A673 (cell line): ENCODE measurements at regions not wholly inside any gene's neighbourhood (a gene's known extent, or its start where the extent isn't known, plus 50 kb on each side); places are given as distances from the start of the nearest gene placed in this dataset.

Experiments used
- BruUV-seq: library from RNA; stranded (reverse); fragments of 400-500 nt; replicated peaks from 2 replicates; lab custom pipeline; 2021; lab: Mats Ljungman, UMichigan
- CTCF ChIA-PET: fragments of 300-600 bp; sonication (Branson Sonifier 250); formaldehyde crosslinking; loops from one replicate; lab custom pipeline; 2022; ENCODE audit warnings: antibody characterized with exemption; lab: Charles Lee
- POLR2A ChIA-PET: fragments of 300-600 bp; sonication (Branson Sonifier 250); formaldehyde crosslinking; loops from one replicate; lab custom pipeline; 2022; ENCODE audit warnings: antibody characterized with exemption; ENCODE audit not compliant: low non-redundant PET; lab: Charles Lee
- DNase-seq: peaks from one replicate; pipeline ENCODE4 v3.0.0-alpha.2; 2015; ENCODE audit warnings: low spot score
- H3K27ac ChIP-seq: fragments of 200-600 bp; sonication (generic); 2 replicates; pipeline ENCODE4 v1.5.1; 2016; ENCODE audit warnings: mixed run types, low read depth, mild to moderate bottlenecking, mixed read lengths, antibody characterized with exemption, low read length; ENCODE audit not compliant: poor library complexity, severe bottlenecking
- H3K27me3 ChIP-seq: fragments of 200-600 bp; sonication (generic); replicated peaks from 2 replicates; pipeline ENCODE4 v1.6.1; 2017; ENCODE audit warnings: mixed run types, low read depth, mild to moderate bottlenecking, mixed read lengths, antibody characterized with exemption, low read length; ENCODE audit not compliant: insufficient read depth, poor library complexity
- H3K36me3 ChIP-seq: fragments of 200-600 bp; sonication (generic); 2 replicates; pipeline ENCODE4 v1.6.1; 2016; ENCODE audit warnings: mixed run types, mild to moderate bottlenecking, mixed read lengths, antibody characterized with exemption, low read length; ENCODE audit not compliant: insufficient read depth, poor library complexity, severe bottlenecking
- H3K4me1 ChIP-seq: fragments of 200-600 bp; sonication (generic); 2 replicates; pipeline ENCODE4 v1.6.1; 2017; ENCODE audit warnings: mixed run types, mild to moderate bottlenecking, mixed read lengths, antibody characterized with exemption, low read length; ENCODE audit not compliant: insufficient read depth, poor library complexity, severe bottlenecking
- H3K4me3 ChIP-seq: fragments of 200-600 bp; sonication (generic); 2 replicates; pipeline ENCODE4 v1.5.1; 2016; ENCODE audit warnings: low read depth, mixed run types, mild to moderate bottlenecking, mixed read lengths, low read length; ENCODE audit not compliant: poor library complexity, severe bottlenecking
- H3K9me3 ChIP-seq: fragments of 200-600 bp; sonication (generic); 2 replicates; pipeline ENCODE4 v1.6.1; 2016; ENCODE audit warnings: mixed run types, low read depth, mild to moderate bottlenecking, mixed read lengths, antibody characterized with exemption, low read length; ENCODE audit not compliant: poor library complexity, severe bottlenecking
- CTCF ChIP-seq: fragments of 300-800, 200-600 bp; sonication (generic); conservative IDR thresholded peaks from 2 replicates; pipeline ENCODE4 v1.5.1; 2017; ENCODE audit warnings: low read depth, mild to moderate bottlenecking, antibody characterized with exemption, low read length, moderate library complexity, mixed read lengths
- EZH2 ChIP-seq: fragments of 200-600 bp; sonication (generic); IDR thresholded peaks from 2 replicates; pipeline ENCODE4 v1.6.1; 2017; ENCODE audit warnings: borderline replicate concordance, low read depth, mild to moderate bottlenecking, mixed read lengths, antibody characterized with exemption, low read length; ENCODE audit not compliant: poor library complexity, severe bottlenecking
- intact Hi-C: fragments of 100-400 bp; cut with micrococcal nuclease; formaldehyde crosslinking; loops from one replicate; pipeline ENCODE4 v1.10.0; 2022; ENCODE audit not compliant: unreplicated experiment

GRCh38 chr18:53943326-53943860, 281.1 kb downstream of the MBD2 start:
- no peak for DNase-seq
- H3K27me3 ChIP-seq = no peaks in the 10 kb centered on the region
- intact Hi-C loops = no loop called here
- CTCF ChIA-PET = no interaction called here
- H3K4me1 ChIP-seq = no peaks in the 10 kb centered on the region
- H3K4me3 ChIP-seq = no peak overlapping the region
- BruUV-seq = no TSS peak
- H3K9me3 ChIP-seq = peaks cover 8% of the 10 kb centered on the region
- no peak for TF ChIP-seq EZH2
- no peak for TF ChIP-seq CTCF
- no peaks in the 10 kb centered on the region for H3K36me3 ChIP-seq
- POLR2A ChIA-PET = no interaction called here
- H3K27ac ChIP-seq = no peak overlapping the region

- ChIA-PET POLR2A (no interaction called here), CTCF (no interaction called here)
- Histone ChIP-seq H3K9me3 (peaks cover 8% of the 10 kb centered on the region), H3K27me3 (no peaks in the 10 kb centered on the region), H3K4me1 (no peaks in the 10 kb centered on the region), H3K4me3 (no peak overlapping the region), H3K27ac (no peak overlapping the region), H3K36me3 (no peaks in the 10 kb centered on the region)
- BruUV-seq = no TSS peak
- peak; percentile 4 for DNase-seq
- intact Hi-C loops = no loop called here
- TF ChIP-seq EZH2 = no peak
- no peak for TF ChIP-seq CTCF
Measured at GRCh38 chr18:53941601-53942338, 282.7 kb downstream of the MBD2 start.

GRCh38 chr18:53937037-53937436, 287.4 kb downstream of the MBD2 start:
- TF ChIP-seq EZH2 (no peak), CTCF (no peak)
- H3K4me3 ChIP-seq = no peak overlapping the region
- H3K9me3 ChIP-seq = no peaks in the 10 kb centered on the region
- ChIA-PET CTCF (no interaction called here), POLR2A (no interaction called here)
- H3K27me3 ChIP-seq = no peaks in the 10 kb centered on the region
- intact Hi-C loops = no loop called here
- H3K4me1 ChIP-seq = no peaks in the 10 kb centered on the region
- BruUV-seq = no TSS peak
- H3K36me3 ChIP-seq = no peaks in the 10 kb centered on the region
- no peak overlapping the region for H3K27ac ChIP-seq
- DNase-seq = no peak
